RPMI7951 (cell line): ENCODE measurements at regions not wholly inside any gene's neighbourhood (a gene's known extent, or its start where the extent isn't known, plus 50 kb on each side); places are given as distances from the start of the nearest gene placed in this dataset.
"Not testable (repeated sequence)": the region's sequence is repeated elsewhere in the genome, so short reads cannot be mapped to it uniquely, and the experiment has no call there.

Source experiments
- DNase-seq: peaks from one replicate; pipeline ENCODE4 v3.0.0-alpha.2; 2012; ENCODE audit warnings: low read depth

DNA sequence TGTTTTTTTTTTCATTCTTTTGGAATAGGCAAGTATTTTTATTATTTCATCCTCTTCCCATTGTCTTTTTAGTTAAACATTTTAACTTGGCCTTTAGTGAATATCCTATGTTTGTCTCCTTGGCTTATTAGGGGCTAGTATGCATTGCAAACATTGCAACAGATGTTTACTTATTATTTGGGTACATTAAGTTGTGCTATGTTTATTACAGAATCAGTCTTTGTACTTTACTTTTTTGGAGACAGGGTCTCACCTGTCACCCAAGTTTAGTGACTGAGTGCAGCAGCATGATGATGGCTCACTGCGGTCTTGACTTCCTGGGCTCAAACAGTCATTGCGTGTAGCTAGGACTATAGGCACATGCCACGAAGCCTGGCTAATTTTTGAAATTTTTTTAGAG, 51.1 kb upstream of the NUDT6 start:
- no peak for DNase-seq

DNA sequence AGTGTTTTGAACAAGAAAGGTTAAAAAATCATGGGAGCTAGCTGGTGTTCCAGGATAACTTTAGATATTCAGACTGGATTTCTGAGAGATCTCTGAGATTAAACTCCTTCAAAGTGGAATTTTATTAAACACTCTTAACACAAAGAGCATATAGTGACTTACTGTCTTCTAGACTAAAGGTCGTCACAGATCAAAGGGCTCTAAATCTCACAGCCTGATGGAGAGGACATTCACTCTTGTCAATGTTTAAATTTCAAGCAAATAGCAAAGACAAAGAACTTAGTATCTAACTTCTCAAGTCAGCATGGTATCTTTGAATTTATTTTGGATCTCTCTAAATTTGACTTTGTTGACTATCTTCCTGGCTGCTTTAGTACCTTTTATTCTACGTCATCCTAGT, 53.7 kb upstream of the NUDT6 start:
- DNase-seq = no peak

DNA sequence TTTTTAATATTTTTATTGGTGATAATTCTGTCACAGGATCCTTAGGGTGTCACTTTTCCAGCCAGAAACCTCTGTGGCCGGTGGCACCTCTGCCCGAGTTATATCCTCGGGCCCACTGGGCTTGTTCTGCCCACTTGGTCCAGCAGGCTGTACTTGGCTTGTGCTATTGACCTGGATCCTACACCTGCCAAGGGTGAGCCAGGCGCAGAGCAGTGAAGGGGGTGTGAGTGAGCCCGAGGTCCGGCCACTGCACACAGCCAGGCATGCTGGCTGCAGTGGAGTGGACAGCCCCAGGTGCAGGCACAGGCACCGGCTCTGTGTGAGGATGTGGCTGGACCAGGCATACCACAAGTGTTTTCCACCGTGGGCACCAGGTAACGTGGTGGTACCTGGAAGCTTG, 54.7 kb upstream of the NUDT6 start:
- no peak for DNase-seq

DNA sequence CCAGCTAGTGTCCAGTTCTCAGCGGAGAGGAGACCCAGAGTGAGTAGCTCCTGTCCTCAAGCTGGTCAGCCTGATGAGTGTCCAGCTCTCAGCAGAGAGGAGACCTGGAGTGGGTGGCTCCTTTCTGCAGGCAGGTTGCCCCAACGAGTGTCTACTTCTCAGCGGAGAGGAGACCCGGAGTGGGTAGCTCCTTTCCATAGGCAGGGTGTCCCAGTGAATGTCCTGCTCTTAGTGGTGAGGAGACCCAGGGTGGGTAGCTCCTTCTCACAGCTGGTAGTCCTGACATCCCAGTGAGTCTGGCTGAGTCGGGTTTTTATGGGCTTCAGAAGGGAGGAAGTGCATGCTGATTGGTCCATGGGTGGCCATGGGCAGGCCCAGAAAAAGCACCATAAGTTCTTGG, 55.7 kb upstream of the NUDT6 start:
- no peak for DNase-seq

DNA sequence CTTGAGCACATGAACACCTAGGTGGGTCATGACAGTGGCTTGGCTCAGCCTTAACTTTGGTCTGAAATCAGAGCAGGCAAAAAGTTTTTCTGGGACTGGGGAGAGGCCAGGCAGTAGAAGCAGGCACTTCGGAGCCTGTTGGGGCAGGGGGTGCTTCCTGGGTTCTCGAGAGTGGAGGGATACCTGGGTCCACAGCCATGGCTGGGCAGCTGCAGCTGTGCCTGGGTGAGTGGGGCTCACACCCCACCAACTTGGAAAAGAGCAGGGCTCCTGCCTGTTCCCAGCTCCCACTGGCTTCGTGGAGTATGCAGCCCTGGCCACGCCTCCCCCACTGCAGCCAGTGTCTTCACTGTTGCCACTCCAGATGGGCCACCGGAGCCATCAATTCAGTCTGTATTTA, 56.4 kb upstream of the NUDT6 start:
- DNase-seq = no peak

DNA sequence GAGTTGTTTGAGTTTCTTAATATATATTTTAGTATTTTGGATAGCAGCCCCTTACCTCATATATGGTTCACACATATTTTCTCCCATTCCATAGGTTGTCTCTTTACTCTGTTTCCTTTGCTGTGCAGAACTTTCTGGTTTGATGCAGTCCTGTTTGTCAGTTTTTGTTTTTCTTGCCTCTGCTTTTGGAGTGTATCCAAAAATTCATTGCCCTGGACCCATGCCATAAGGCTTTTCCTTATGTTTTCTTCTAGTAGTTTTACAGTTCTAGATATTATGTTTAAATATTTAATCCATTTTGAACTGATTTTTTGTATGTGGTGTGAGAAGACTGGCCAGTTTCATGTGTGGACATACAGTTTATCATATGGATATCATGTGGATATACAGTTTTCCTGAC, 58.5 kb upstream of the NUDT6 start:
- no peak for DNase-seq

DNA sequence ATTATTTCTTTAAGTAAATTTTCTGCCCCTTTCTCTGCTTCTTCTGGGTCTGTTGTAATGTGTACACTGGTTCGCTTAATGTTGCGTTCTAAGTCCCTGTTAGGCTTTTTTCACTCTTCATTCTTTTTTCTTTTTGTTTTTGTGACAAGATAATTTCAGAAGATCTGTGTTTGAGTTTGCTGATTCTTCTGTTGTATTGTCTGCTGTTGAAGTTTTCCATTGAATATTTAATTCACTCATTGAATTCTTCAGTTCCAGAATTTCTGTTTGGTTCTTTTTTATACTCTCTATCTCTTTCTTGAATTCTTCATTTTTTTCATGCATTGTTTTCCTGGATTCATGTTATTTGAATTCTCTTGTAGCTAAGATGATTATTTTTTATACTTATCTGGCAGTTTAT, 66.3 kb upstream of the NUDT6 start:
- no peak for DNase-seq

DNA sequence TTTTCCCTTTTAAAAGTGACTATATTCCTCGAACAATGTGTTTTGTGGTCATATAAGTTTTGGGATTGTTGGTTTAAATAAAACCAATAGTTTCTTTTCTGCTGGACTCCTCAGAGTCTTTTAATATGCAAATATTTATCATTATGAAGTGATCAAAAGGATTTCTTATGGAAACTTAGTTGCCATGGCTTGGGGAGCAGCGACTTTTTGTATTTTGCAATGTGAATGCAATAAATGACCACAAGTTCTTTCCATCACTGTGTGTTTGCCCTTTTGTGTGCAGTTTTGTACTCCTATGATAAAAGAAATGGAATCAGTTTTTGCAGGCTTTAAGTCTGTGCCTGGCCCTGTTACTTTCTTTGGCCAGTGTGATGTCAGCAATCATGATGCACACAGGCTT, 68.5 kb upstream of the NUDT6 start:
- no peak for DNase-seq

DNA sequence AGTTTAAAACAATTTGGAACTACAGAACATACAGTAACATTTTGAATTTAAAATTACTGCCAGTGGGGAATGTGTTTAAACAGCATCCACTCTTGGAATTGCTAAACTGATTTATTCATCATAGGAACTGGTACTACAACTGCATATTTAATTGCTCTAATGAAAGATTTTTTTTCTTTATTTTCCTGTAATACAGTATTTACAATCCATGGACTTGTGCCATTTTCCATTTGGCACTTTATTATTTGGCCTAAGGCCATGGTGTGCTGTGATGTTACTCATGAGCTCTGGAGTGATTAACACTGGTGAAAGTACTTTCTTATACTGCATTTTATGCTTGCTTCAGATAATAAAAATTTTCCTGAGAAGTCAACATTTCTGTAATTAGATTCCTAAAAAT, 69.7 kb upstream of the NUDT6 start:
- peak; percentile 23 for DNase-seq

DNA sequence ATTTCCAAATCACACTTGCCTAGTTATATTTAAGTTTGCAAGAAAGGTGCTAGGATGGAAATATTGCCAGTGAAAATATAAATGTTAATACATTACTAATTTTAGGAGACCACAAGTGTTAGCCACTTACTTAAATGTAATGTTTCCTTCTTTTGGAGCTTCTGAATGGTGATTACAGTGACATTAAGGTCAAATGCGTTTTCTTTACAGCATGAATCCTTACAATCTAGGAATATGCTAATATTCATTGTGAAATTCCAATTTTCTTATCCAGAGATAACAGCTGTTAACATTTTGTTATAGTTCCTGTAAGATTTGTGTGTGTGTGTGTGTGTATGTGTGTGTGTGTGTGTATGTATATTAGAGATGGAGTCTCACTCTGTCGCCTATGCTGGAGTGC, 70.2 kb upstream of the NUDT6 start:
- no peak for DNase-seq

DNA sequence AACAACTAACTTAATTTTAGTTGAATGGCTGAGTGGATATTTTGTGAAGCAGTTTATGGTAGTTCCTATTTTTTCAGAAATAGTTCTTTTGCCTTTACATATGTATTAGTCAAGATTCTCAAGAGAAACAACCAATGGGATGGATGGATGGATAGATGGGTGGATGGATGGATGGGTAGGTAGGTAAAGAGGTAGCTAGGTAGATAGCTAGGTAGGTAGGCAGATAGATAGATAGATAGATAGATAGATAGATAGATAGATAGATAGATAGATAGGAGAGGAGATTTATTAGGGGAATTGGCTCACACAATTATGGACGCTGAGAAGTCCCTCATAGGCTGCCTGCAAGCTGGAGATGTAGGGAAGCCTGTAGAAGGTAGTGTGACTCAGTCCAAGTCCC, 74.0 kb upstream of the NUDT6 start:
- no peak for DNase-seq

DNA sequence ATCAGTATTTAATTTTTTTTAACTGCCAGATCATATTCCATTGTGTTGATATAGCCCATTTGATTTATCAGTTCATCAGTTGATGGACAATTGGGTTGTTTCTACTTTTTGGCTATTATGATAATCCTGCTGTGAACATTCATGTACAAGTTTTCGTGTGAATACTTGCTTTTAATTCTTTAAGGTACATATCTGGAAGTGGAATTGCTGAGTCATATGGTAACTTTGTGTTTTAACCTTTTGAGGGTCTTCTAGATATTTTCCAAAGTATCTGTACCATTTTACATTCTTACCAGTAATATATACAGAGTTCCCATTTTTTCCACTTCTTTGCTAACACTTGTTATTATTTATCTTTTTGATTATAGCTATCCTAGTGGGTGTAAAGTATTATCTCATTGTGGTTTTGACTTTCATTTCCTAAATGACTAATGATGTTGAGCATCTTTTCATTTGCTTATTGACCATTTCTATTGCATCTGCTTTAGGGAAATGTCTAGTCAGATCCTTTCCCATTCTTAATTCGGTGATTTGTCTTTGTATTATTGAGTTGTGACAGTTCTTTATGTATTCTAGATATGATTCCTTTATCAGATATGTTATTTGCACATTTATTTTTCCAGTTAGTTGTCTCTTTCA, 75.2 kb upstream of the NUDT6 start:
- no peak for DNase-seq

DNA sequence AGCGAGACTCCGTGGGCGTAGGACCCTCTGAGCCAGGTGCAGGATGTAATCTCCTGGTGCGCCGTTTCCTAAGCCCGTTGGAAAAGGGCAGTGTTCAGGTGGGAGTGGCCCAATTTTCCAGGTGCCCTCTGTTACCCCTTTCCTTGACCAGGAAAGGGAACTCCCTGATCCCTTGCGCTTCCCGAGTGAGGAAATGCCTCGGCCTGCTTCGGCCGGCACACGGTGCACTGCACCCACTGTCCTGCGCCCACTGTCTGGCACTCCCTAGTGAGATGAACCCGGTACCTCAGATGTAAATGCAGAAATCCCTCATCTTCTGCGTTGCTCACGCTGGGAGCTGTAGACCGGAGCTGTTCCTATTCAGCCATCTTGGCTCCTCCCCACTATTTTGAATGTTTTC, 81.7 kb upstream of the NUDT6 start:
- not testable (repeated sequence) for DNase-seq

DNA sequence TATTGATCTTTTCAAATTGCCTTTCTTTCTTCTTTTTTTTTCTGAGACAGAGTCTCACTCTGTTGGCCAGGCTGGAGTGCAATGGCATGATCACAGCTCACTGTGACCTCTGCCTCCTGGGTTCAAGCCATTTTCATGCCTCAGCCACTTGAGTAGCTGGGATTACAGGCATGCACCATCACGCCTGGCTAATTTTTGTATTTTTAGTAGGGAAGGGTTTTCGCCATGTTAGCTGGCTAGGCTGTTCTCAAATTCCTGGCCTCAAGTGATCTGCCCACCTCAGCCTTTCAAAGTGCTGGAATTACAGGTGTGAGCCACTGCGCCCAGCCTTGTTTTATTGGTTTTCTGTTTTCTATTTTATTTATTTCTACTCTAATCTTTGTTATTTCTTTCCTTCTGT, 82.7 kb upstream of the NUDT6 start:
- DNase-seq = not testable (repeated sequence)

DNA sequence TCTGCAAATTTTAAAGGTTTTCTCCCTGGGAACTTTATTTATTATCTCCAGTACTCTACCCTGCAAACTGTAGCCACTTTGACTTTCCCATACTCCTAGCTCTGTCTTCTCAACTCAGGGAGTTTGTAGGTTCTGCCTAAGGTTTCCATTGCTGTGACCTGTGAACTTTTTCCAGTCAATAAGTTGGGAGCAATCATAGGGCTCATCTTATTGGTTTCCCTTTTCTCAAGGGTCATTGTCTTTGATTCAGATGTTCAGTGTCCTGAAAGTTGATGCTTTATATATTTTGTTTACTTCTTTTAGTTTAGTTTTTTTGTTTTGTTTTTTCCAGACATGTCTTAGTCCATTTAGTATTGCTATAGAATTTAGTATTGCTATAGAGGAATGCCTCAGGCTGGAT, 85.3 kb upstream of the NUDT6 start:
- DNase-seq = no peak

DNA sequence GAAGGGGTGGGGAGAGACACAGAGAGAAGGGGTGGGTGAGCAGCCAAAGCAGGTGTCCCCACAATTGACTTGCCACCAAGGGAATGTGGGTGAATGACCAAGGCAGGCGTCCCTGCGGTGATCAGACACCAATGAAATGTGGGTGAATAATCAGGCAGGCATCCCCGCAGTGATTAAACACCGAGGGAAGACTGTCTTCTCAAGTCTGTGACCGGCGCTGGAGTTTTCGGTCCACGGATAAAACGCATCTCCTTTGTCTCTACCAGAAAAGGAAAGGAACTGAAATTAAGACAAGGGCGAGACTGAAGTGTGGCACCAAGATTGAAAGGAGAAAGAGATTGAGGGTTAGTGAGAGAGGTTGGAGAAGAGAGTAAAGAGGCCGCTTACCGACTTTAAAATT, 90.0 kb upstream of the NUDT6 start:
- DNase-seq = not testable (repeated sequence)

DNA sequence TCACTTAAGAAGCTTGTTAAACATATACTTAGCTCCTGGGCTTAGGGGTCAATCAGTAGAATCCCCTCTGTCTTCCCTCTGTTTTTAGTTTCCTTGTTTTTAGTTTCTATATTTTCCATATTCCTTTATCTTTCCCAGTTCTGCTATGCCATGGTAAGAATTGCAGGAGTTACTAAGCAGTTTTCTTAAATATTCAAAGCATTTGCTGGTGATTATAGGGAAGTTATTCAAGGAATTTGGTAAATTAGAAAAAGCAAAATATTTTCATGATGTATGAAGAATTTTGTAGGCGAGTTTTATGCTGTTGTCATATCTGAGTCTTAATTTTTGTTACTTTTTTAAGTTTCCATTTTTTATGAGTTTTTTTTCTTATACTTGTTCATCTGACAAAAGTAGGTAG, 91.6 kb upstream of the NUDT6 start:
- no peak for DNase-seq

DNA sequence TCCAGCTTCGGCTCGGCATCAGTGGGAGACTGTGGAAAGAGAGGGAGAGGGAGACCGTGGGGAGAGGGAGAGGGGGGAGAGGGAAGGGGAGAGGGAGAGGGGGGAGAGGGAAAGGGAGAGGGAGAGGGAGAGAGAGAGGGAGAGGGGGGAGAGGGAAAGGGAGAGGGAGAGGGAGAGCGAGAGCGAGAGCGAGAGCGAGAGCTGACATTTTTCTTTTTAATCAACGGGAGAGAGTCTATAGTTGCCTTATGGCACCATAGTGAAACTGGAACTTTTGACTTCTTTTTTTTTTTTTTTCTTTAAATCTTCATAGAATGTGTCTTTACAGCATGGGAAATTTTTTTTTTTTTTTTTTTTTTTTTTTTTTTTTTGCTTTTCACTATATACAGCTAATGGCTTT, 94.7 kb upstream of the NUDT6 start:
- no peak for DNase-seq

DNA sequence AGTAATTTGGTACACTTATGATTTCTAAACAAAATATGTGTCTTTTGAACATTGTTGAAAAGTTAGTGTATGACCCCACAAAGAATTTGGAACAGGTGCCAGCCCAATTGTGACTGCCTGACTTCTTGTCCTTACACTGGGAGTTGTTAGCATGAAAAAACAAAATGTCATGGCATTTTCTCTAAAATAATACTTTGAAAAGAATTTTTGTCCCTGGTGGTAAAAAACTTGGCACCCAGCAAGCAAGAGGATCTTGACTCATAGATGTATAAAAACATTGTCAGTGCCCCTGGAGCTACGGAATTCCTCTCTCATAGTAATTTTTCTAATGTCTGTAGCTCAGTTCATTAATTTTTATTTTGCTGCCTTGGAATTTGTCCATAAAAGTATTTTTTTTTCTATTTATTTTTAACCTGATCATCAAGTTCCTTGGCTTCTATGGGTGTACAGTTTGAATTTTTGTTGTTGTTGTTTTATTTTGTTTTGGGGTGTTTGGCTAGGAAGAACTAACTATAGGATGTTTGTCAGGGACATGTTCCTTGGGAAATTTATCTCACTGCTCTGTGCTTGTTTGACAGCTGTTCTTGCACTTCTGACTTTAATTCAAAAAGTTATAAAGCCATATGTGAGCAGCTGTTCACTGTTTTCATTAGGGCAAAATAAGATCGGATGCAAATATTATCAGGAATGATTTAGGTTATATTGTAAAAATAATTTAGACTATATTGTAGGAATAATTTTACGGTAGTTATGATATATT, 95.4 kb upstream of the NUDT6 start:
- peak; percentile 53 for DNase-seq

DNA sequence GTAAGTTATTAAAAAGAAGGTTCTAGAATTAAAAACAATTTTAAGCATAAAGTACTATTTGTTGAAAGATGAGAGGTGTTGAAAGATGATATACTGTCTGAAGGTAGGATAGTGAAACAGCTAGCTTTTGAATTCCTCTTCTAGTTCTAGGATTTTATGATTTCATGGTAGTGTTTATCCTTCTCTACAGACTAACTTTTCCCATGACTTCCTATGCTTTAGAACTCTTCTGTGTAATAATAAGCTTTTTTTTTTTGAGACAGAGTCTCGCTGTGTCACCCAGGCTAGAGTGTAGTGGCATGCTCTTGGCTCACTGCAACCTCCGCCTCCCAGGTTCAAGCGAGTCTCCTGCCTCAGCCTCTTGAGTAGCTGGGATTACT, 96.0 kb upstream of the NUDT6 start:
- DNase-seq = no peak

DNA sequence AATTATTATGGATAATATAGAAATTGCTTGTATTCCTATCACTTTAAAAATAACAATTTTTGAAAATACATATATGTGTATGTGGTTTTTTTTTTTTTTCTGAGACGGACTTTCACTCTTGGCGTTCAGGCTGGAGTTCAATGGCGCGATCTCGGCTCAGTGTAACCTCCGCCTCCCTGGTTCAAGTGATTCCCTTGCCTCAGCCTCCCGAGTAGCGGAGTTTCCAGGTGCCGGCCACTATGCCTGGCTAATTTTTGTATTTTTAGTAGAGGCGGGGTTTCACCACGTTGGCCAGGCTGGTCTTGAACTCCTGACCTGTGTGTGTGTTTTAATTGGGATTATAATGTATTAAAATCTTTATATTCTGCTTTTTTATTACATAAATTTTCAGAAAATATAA, 97.9 kb upstream of the NUDT6 start:
- DNase-seq = no peak

DNA sequence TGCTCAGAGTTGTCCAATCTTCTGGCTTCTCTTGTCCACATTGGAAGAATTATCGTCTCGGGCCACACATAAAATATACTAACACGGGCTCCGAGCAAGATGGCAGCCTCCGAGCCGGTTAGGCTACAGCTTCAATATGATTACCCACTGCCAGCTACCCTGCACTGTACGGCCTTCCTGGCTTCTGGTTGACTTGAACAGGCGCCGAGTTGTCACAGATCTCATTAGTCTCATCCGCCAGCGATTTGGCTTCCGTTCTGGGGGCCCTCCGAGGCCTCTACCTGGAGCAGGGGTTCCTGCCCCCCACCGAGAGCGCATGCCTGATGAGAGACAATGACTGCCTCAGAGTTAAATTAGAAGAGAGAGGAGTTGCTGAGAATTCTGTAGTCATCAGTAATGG, 101.2 kb upstream of the NUDT6 start:
- DNase-seq = no peak

DNA sequence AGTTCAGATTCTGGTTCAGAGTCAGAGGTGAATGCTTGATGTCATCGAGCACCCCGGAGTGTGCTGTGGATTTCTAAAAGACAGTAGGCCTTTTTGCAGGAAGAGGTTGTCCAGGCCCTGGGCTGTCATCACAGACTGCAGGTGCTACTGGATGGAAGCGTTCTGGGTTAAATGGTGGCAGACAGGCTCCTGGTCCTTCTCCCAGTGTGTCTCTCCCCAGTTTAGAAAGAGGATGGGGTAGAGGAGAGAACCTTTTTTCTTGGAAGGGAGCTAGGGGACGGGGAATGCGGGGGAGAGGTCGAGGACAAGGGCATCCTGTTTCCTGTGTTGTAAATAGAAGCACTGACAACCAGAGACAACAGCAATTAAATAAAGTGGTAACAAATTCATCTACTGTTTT, 102.3 kb upstream of the NUDT6 start:
- no peak for DNase-seq

DNA sequence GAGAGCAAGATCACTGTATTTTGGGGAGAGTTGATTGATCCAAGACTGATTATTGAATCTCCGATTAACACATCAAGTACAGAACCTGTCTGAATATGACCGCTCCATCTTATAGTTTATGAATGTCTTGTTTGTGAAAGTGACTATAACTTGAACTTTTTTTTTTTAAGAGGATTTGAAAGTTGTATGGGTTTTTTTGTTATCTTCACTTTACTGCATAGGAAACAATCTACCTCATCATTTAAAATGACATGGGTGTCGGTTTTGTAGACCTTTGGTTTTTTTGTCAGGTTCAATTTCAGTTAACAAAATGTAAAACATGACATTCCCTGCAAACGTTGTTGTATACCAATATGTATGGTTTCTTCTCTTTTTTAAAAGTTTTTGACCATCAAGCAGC, 103.0 kb upstream of the NUDT6 start:
- no peak for DNase-seq
